Loucy (cell line): ENCODE measurements at regions not wholly inside any gene's neighbourhood (a gene's known extent, or its start where the extent isn't known, plus 50 kb on each side); places are given as distances from the start of the nearest gene placed in this dataset.

ENCODE experiments used
- H2AFZ ChIP-seq: fragments of 200-600 bp; sonication (generic); 2 replicates; pipeline ENCODE4 v1.6.0; 2016; ENCODE audit warnings: antibody characterized with exemption, mild to moderate bottlenecking, low read length, moderate library complexity
- H3F3A ChIP-seq: fragments of 200-600 bp; 2 replicates; pipeline ENCODE4 v1.6.0; 2016; ENCODE audit warnings: antibody characterized with exemption, low read depth, mild to moderate bottlenecking
- H3K27me3 ChIP-seq: fragments of 200-600 bp; sonication (generic); 2 replicates; pipeline ENCODE4 v1.6.1; 2014; ENCODE audit warnings: low read length, mild to moderate bottlenecking; ENCODE audit not compliant: insufficient read depth, poor library complexity, severe bottlenecking
- H3K36me3 ChIP-seq: fragments of 200-600 bp; sonication (generic); 2 replicates; pipeline ENCODE4 v1.6.1; 2016; ENCODE audit warnings: low read length; ENCODE audit not compliant: insufficient read depth
- H3K4me1 ChIP-seq: fragments of 200-600 bp; sonication (generic); 2 replicates; pipeline ENCODE4 v1.5.1; 2014; ENCODE audit warnings: low read length, mild to moderate bottlenecking; ENCODE audit not compliant: insufficient read depth, poor library complexity, severe bottlenecking
- H3K4me2 ChIP-seq: fragments of 200-600 bp; sonication (generic); 2 replicates; pipeline ENCODE4 v1.6.0; 2014; ENCODE audit warnings: antibody characterized with exemption, low read length, low read depth, mild to moderate bottlenecking; ENCODE audit not compliant: poor library complexity, severe bottlenecking
- H3K4me3 ChIP-seq: fragments of 200-600 bp; sonication (generic); 2 replicates; pipeline ENCODE4 v1.5.1; 2014; ENCODE audit warnings: low read length, mild to moderate bottlenecking, mixed read lengths; ENCODE audit not compliant: poor library complexity, severe bottlenecking
- H3K79me2 ChIP-seq: fragments of 200-600 bp; sonication (generic); 2 replicates; pipeline ENCODE4 v1.6.1; 2014; ENCODE audit warnings: low read length; ENCODE audit not compliant: insufficient read depth
- H3K9ac ChIP-seq: fragments of 200-600 bp; sonication (generic); 2 replicates; pipeline ENCODE4 v1.6.0; 2014; ENCODE audit warnings: mild to moderate bottlenecking, low read depth, low read length, moderate library complexity; ENCODE audit not compliant: poor library complexity, severe bottlenecking
- H3K9me2 ChIP-seq: fragments of 200-600 bp; sonication (generic); replicated peaks from 2 replicates; pipeline ENCODE4 v1.6.1; 2016; ENCODE audit warnings: low read depth, low read length, mixed read lengths
- H3K9me3 ChIP-seq: fragments of 200-600 bp; sonication (generic); 2 replicates; pipeline ENCODE4 v1.6.1; 2014; ENCODE audit warnings: mild to moderate bottlenecking, antibody characterized with exemption, low read length, low read depth; ENCODE audit not compliant: insufficient read depth
- H4K20me1 ChIP-seq: fragments of 200-600 bp; sonication (generic); 2 replicates; pipeline ENCODE4 v1.6.0; 2014; ENCODE audit warnings: antibody characterized with exemption, low read length, mild to moderate bottlenecking; ENCODE audit not compliant: insufficient read depth, poor library complexity, severe bottlenecking
- CTCF ChIP-seq: fragments of 200-600 bp; sonication (generic); conservative IDR thresholded peaks from 2 replicates; pipeline ENCODE4 v1.5.1; 2014; ENCODE audit warnings: mild to moderate bottlenecking, antibody characterized with exemption, low read length
- EZH2phosphoT487 ChIP-seq: fragments of 200-600 bp; IDR thresholded peaks from 2 replicates; pipeline ENCODE4 v1.6.1; 2018; ENCODE audit warnings: antibody characterized with exemption, mild to moderate bottlenecking, moderate library complexity, borderline replicate concordance

- Histone ChIP-seq H3K36me3 (no peaks in the 10 kb centered on the region), H3F3A (no peaks in the 10 kb centered on the region), H4K20me1 (no peaks in the 10 kb centered on the region), H3K4me1 (no peaks in the 10 kb centered on the region), H3K27me3 (no peaks in the 10 kb centered on the region), H2AFZ (no peak overlapping the region), H3K9me2 (no peaks in the 10 kb centered on the region), H3K9ac (no peak overlapping the region), H3K79me2 (no peaks in the 10 kb centered on the region), H3K9me3 (no peaks in the 10 kb centered on the region), H3K4me2 (no peak overlapping the region), H3K4me3 (no peak overlapping the region)
- TF ChIP-seq EZH2phosphoT487, result no peak
- TF ChIP-seq CTCF, result no peak
These were observed 560.5 kb downstream of the BCKDHB start for GRCh38 chr6:80667006-80667405.

- no peaks in the 10 kb centered on the region for H3K9me3 ChIP-seq
- no peak overlapping the region for H3K9ac ChIP-seq
- H3K79me2 ChIP-seq, result no peaks in the 10 kb centered on the region
- H3K36me3 ChIP-seq, result no peaks in the 10 kb centered on the region
- H2AFZ ChIP-seq, result no peak overlapping the region
- H3K27me3 ChIP-seq, result no peaks in the 10 kb centered on the region
- TF ChIP-seq CTCF (no peak), EZH2phosphoT487 (no peak)
- no peaks in the 10 kb centered on the region for H3F3A ChIP-seq
- H3K9me2 ChIP-seq, result no peaks in the 10 kb centered on the region
- no peak overlapping the region for H3K4me2 ChIP-seq
- no peaks in the 10 kb centered on the region for H3K4me1 ChIP-seq
- no peak overlapping the region for H3K4me3 ChIP-seq
- H4K20me1 ChIP-seq, result no peaks in the 10 kb centered on the region
These were observed 552.5 kb downstream of the BCKDHB start for GRCh38 chr6:80658926-80659325.

- Histone ChIP-seq H3K9ac (no peak overlapping the region), H3F3A (no peaks in the 10 kb centered on the region), H3K27me3 (no peaks in the 10 kb centered on the region), H4K20me1 (no peaks in the 10 kb centered on the region), H3K4me3 (no peak overlapping the region), H2AFZ (no peak overlapping the region), H3K79me2 (no peaks in the 10 kb centered on the region), H3K36me3 (no peaks in the 10 kb centered on the region), H3K9me3 (no peaks in the 10 kb centered on the region), H3K4me2 (no peak overlapping the region), H3K4me1 (no peaks in the 10 kb centered on the region), H3K9me2 (no peaks in the 10 kb centered on the region)
- TF ChIP-seq CTCF, result no peak
- TF ChIP-seq EZH2phosphoT487, result no peak
These were observed 540.7 kb downstream of the BCKDHB start for GRCh38 chr6:80647156-80647555.
